Left lung (tissue), 4 donors: ENCODE measurements at regions not wholly inside any gene's neighbourhood (a gene's known extent, or its start where the extent isn't known, plus 50 kb on each side); places are given as distances from the start of the nearest gene placed in this dataset.

ENCODE experiments used
- ATAC-seq: fragments of 200-7000 bp; cut with Tn5 transposase; one replicate; pipeline ENCODE4 v1.9.1; 2020; ENCODE audit warnings: moderate library complexity
- DNase-seq, 4 donors: peaks; one replicate each; pipeline ENCODE4 v3.0.0-alpha.2; 2013 to 2020
- H3K27ac ChIP-seq, 2 donors: fragments of 200-600 bp; sonication (generic) in 1 of 2; one replicate each; pipeline versions ENCODE4 v1.5.0 to v1.8.0; 2020 to 2021
- H3K27me3 ChIP-seq, 2 donors: fragments of 200-600 bp; sonication (generic) in 1 of 2; one replicate each; pipeline versions ENCODE4 v1.5.0 to v1.8.0; 2020 to 2021
- H3K36me3 ChIP-seq, 2 donors: fragments of 200-600 bp; sonication (generic) in 1 of 2; one replicate each; pipeline versions ENCODE4 v1.5.0 to v1.8.0; 2020 to 2021
- H3K4me1 ChIP-seq, 2 donors: fragments of 200-600 bp; one replicate each; pipeline ENCODE4 v1.8.0; 2021
- H3K4me3 ChIP-seq, 2 donors: fragments of 200-600 bp; sonication (generic) in 1 of 2; one replicate each; pipeline versions ENCODE4 v1.5.0 to v1.8.0; 2020 to 2021; ENCODE audit warnings: mild to moderate bottlenecking in 1 of 2
- H3K9me3 ChIP-seq, 2 donors: fragments of 200-600 bp; sonication (generic) in 1 of 2; one replicate each; pipeline versions ENCODE4 v1.5.0 to v1.8.0; 2020 to 2021
- intact Hi-C, 2 donors: fragments of 100-400 bp; cut with DNase I; formaldehyde crosslinking; loops; one replicate each; pipeline versions ENCODE4 v1.11.2 to v1.14.2; 2022
- TF ChIP-seq, protein P1 (sequence below), 2 donors: fragments of 200-600 bp; sonication (generic) in 1 of 2; IDR thresholded peaks; one replicate each; pipeline versions ENCODE4 v1.5.0 to v1.8.0; 2021; ENCODE audit warnings: antibody characterized with exemption in 2 of 2
- donor health status: DM: no; HTN: yes; CAD: no.
- donor health status: DM: no; HTN: no; CAD: no.

DNA sequence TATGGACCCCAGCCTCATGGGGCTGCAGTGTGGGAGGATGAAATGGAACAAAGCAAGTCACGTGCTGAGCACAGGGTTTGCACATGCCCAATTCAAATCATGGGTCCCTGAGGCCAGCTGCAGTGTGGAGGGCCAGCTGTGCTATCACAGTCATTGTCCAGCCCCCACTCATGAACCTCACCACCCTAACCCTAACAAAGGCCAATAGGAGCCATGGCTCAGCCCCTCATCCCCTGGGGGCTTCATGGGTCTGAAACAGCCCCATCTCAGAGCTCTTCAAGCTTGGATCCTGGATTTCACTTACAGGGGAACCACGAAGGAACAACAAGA lies 125.6 kb upstream of the MAFB start:
- intact Hi-C loops = no loop called here
- no peaks in the 10 kb centered on the region for H3K36me3 ChIP-seq
- DNase-seq = no peak

DNA sequence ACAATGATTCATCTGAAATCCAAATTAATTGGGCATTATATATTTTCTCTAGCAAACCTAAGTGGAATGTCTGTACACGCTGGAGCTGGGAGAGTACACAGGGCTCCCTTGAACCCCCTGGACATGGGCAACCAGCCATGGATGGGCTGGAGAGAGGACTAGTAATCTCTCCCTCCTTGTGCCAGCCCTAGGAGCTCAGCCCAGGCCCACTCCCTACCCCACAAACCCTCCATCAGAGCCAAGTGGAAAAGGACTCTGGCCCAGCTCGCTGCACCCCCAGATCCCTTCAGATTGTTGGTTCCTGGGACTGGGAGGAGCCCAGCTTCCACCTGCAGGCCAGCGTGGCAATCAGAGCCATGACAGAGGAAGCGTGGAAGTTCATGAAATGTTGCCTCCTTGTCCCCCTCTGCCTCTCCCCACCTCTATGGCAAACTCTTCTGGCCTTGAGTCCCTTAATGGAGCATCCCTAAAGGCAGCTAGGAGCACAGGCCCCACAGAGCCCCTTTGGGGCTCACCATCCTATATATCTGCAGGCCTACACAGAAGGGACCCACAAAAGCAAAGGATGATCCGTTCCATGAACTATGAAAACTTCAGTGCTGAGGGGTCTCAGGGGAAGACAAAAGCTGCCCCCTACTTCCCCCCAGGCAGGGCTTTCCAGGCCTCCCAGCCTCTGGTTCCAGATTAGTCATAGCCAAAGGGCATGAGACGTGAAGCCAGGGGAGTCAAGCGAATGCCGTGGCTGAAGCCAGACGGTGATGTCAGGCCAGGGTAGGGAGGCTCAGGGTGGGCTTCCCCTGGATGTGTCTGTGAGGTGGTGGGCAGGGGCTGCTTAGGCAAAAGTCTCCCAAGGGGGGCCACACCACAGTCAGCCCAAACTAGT lies 126.4 kb upstream of the MAFB start:
- TF ChIP-seq, protein P1, sequence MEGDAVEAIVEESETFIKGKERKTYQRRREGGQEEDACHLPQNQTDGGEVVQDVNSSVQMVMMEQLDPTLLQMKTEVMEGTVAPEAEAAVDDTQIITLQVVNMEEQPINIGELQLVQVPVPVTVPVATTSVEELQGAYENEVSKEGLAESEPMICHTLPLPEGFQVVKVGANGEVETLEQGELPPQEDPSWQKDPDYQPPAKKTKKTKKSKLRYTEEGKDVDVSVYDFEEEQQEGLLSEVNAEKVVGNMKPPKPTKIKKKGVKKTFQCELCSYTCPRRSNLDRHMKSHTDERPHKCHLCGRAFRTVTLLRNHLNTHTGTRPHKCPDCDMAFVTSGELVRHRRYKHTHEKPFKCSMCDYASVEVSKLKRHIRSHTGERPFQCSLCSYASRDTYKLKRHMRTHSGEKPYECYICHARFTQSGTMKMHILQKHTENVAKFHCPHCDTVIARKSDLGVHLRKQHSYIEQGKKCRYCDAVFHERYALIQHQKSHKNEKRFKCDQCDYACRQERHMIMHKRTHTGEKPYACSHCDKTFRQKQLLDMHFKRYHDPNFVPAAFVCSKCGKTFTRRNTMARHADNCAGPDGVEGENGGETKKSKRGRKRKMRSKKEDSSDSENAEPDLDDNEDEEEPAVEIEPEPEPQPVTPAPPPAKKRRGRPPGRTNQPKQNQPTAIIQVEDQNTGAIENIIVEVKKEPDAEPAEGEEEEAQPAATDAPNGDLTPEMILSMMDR (IDR thresholded peaks at IDR 0.05) = no peak
- no peak for DNase-seq
- Histone ChIP-seq H3K27me3 (no peaks in the 10 kb centered on the region), H3K27ac (no peak overlapping the region), H3K9me3 (no peaks in the 10 kb centered on the region), H3K4me3 (no peak overlapping the region), H3K36me3 (no peaks in the 10 kb centered on the region), H3K4me1 (no peaks in the 10 kb centered on the region)
- ATAC-seq = no peak
- intact Hi-C loops = no loop called here

More for the DNA sequence above, 125.6 kb upstream of the MAFB start:
- Histone ChIP-seq H3K4me1 (no peaks in the 10 kb centered on the region), H3K27me3 (no peaks in the 10 kb centered on the region), H3K4me3 (no peak overlapping the region), H3K27ac (no peak overlapping the region), H3K9me3 (no peaks in the 10 kb centered on the region)
- TF ChIP-seq, protein P1 (IDR thresholded peaks at IDR 0.05) = no peak
- no peak for ATAC-seq

DNA sequence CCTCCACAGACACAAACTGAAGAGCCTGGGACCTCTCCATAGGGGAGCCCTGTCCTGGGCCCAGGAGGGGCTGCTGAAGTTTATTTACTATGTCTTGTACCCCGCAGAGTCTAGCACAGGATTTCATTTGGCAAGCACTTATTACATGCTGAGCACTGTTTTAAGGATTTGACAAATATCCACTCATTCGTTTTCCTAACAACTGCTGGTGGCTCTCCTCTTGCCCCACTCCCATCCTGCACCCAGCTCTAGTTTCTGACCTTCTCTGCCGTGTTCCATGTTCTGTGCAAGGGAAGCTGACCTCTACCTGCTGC lies 127.0 kb upstream of the MAFB start:
- ATAC-seq (no peak), DNase-seq (no peak)
- Histone ChIP-seq H3K27ac (no peak overlapping the region), H3K4me3 (no peak overlapping the region), H3K9me3 (no peaks in the 10 kb centered on the region), H3K4me1 (no peaks in the 10 kb centered on the region), H3K36me3 (no peaks in the 10 kb centered on the region), H3K27me3 (no peaks in the 10 kb centered on the region)
- TF ChIP-seq, protein P1 (IDR thresholded peaks at IDR 0.05) = no peak
- intact Hi-C loops = no loop called here

DNA sequence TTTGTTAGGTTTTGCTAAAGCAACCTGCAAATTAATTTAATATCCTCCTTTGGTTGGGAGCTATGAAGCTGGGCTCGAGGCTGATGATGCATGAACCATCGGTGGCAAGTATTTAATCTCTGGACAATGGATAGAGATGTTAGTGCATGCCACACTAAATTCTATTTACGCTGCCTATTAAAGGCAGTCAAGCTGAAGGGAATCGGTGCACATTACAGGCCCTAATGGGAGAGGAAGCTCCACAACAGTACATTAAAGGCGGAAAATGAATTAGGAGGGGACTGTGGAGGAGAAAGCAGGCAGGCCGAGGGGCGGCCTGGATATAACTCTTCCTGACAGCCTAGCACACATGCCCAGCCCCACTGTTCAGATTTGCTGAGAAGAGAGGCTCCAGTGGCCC lies 132.4 kb upstream of the MAFB start:
- Histone ChIP-seq H3K9me3 (peaks cover 0 to 8% of the 10 kb centered on the region in 2 donors), H3K27ac (no peak overlapping the region), H3K4me3 (no peak overlapping the region), H3K27me3 (no peaks in the 10 kb centered on the region), H3K36me3 (no peaks in the 10 kb centered on the region), H3K4me1 (no peaks in the 10 kb centered on the region)
- ATAC-seq = no peak
- intact Hi-C loops = no loop called here
- DNase-seq = no peak
- TF ChIP-seq, protein P1 (IDR thresholded peaks at IDR 0.05) = no peak

DNA sequence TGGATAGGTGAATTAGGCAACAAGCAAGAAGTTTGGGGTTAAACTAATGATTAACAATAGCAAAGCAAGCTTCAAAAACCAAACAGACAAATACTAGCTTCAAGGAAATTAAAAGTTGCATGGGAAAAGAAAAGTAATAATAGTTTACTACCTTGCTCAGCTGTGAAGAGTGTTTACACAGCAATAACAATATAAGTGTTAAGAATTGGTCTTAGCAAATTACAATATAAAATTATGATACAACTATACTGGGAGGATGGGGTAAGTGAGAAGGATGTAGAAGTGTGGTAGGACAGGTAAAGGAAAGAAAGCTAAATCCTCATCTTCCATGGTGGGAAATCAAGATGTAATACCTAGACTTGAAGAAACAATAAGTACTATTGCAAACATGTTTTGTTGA lies 137.7 kb upstream of the MAFB start:
- no peaks in the 10 kb centered on the region for H3K27me3 ChIP-seq
- no peaks in the 10 kb centered on the region for H3K4me1 ChIP-seq
- H3K36me3 ChIP-seq = no peaks in the 10 kb centered on the region
- DNase-seq (no peak), ATAC-seq (no peak)
- intact Hi-C loops = no loop called here
- H3K27ac ChIP-seq = no peak overlapping the region
- no peak overlapping the region for H3K4me3 ChIP-seq
- peaks cover 0 to 8% of the 10 kb centered on the region in 2 donors for H3K9me3 ChIP-seq
- TF ChIP-seq, protein P1 (IDR thresholded peaks at IDR 0.05) = no peak
